ENCODE measurements at regions not wholly inside any gene's neighbourhood (a gene's known extent, or its start where the extent isn't known, plus 50 kb on each side); places are given as distances from the start of the nearest gene placed in this dataset.

- no peak for DNase-seq (ENCODE audit: low spot score)
Observed at GRCh38 chr4:64584125-64584524, 174.9 kb upstream of the TECRL start.

- DNase-seq (ENCODE audit: low spot score) = no peak
Observed at GRCh38 chr4:64582492-64582891, 173.2 kb upstream of the TECRL start.

DNA sequence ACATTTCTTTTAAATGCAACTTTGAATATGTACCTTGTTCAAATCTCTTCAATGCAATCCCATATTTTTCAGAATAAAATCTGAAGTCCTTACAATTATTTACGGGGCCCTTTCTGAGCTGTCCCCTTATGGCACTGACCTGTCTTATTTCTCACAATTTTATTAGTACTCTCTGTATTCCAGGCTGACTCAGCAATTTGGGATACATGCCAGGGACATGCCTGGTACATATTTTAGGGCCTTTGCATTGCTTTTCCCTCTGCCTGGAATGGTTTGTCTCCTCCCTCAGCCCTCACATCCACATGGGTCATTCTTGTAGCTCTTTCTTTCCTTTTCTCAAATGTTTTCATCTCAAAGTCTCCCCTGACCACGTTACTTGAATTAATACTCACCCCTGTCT lies 172.2 kb upstream of the TECRL start:
- DNase-seq (ENCODE audit: low spot score) = no peak

DNA sequence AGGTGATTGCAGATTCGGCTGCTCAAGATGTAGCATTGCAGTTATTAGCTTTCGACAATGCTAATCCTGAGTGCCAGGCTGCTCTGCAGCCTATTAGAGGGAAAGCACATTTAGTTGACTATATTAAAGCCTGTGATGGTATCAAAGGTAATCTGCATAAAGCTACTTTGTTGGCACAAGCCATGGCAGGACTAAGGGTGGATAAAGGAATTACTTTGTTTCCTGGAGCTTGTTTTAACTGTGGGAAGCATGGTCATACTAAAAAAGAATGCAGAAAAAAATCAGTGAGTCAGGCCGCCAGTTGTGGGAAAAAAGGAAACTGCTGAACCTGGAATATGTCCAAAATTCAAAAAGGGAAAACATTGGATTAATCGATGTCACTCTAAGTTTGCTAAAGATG lies 154.9 kb upstream of the TECRL start:
- DNase-seq (ENCODE audit: low spot score) = no peak

- no peak for DNase-seq (ENCODE audit: low spot score)
Observed at GRCh38 chr4:64559571-64559970, 150.3 kb upstream of the TECRL start.

DNA sequence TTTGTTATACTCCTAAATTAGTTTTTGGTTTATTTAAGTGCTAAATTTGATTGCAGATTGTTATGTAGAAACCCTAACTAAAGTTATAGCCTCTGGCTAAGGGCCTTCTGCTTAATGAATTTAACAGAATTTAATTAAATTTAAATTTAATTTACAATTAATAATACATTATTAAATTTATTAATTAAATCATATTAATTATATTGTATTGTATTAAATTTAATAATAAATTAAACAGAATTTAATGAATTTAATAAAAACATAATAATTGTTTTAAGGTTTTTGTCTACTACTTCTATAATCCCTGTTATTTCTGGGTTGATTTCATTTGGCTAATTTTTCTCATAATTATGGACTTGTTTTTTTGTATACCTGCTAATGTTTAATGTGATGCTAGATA lies 141.9 kb upstream of the TECRL start:
- DNase-seq (ENCODE audit: low spot score) = no peak

DNA sequence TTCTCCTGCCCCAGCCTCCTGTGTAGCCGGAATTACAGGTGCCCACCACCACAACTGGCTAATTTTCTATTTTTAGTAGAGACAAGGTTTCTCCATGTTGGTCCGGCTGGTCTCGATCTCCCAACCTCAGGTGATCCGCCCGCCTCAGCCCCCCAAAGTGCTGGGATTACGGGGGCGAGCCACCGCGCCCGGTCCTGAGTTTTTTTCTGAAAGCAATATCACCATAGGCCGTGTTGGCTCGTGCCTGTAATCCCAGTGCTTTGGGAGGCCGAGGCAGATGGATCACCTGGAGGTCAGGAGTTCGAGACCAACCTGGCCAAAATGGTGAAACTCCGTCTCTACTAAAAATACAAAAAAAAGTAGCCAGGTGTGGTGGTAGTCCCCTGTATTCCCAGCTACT lies 136.3 kb upstream of the TECRL start:
- DNase-seq (ENCODE audit: low spot score) = no peak

DNA sequence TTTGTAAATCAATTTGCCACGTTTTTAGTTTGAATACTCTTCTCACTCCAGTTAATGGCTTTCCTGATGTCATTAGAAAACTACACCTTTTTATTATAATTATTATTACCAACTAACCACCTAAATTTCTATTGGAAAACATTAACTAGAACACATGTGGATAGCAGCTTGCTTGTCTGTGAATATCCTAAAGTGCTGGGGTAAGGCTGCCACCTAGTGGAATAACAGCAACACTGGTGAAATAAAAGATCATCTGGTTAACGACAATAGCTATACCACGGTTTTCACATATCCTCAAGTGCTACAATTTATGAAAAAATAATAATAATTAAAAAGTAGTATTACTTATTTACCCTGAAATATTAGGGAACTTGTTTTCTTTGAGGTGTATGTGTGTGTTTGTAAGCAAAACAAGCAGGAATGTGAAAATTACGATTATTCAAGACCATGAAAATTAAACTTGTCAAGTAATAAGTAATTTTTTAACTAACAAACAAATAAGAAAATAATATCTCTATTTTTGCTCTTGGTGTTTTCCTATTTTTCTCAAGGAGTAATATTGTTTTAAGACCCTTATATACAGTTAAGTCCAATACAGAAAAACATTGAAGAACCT lies 130.1 kb upstream of the TECRL start:
- peak; percentile 54 for DNase-seq (ENCODE audit: low spot score)

DNA sequence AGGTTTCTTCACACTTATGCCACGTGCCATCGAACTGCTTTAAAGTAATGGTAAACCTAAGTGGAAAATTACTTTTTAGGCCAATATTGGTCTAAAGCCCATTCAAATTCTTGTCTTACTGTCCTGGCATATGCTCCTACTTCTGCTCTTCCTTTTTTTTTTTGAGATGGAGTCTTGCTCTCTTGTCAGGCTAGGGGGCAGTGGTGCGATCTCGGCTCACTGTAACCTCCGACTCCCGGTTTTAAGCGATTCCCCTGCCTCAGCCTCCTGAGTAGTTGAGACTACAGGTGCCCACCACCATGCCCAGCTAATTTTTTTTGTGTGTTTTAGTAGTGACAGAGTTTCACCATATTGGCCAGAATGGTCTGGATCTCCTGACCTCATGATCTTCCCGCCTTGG lies 129.0 kb upstream of the TECRL start:
- no peak for DNase-seq (ENCODE audit: low spot score)

DNA sequence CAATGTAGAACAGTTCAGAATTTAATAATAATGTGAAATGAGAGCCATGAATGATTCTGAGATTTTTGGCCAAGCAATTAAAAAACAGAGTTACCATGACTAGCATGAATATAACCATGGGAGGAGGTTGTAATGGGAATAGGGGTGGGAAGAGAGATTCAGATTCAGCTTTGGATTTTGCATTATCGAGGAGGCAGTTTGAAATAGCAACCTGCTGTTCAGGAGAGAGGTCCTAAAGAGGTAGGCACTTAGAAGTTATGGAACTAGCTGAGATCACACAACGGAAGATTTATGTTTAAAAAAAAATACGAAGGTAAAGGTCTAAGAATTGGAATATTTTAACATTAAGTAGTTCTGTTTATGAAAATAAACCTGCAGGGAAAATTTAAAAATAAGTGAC lies 124.4 kb upstream of the TECRL start:
- DNase-seq (ENCODE audit: low spot score) = no peak

DNA sequence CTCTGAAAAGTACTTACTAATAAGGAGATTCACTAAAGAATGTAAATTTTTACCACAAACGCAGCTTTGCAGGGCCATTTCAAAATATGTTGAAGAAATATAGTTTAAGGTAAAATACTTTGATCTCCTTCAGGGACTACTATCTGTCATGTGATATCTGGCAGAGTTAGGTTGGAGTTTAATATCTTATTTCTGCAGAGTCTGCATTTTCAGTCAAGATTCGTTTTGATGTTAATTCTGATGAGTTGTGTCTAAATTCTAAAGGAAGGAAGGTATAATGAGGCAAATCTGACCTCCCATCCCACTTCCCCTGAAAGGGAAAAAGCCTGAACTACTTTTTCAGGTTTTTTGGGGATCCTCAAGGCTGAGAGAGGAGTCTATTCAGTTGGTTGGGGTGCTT lies 123.9 kb upstream of the TECRL start:
- DNase-seq (ENCODE audit: low spot score) = no peak

GRCh38 chr4:64520421-64520820 lies 111.2 kb upstream of the TECRL start:
- no peak for DNase-seq (ENCODE audit: low spot score)

DNA sequence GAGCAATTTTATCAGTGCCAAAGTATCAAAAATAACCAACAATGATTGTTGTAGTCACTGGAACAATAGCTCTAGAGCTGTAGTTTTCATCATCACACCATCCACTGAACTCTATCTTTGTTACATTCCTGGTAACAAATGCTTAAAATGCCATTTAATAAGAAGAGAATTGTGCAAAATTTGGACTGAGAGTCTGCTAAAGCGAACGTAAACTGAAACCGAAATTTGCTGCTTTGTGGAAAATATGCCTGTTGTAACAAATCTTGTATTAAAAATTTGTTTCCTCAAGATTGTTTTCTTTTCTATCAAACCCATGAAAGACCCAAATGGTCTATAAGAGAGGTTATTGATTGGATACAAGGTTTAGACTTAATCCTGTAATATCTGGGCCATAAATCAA lies 109.3 kb upstream of the TECRL start:
- DNase-seq (ENCODE audit: low spot score) = no peak

- no peak for DNase-seq (ENCODE audit: low spot score)
Observed at GRCh38 chr4:64516176-64516575, 106.9 kb upstream of the TECRL start.

GRCh38 chr4:64508089-64508488 lies 98.8 kb upstream of the TECRL start:
- DNase-seq (ENCODE audit: low spot score) = no peak

DNA sequence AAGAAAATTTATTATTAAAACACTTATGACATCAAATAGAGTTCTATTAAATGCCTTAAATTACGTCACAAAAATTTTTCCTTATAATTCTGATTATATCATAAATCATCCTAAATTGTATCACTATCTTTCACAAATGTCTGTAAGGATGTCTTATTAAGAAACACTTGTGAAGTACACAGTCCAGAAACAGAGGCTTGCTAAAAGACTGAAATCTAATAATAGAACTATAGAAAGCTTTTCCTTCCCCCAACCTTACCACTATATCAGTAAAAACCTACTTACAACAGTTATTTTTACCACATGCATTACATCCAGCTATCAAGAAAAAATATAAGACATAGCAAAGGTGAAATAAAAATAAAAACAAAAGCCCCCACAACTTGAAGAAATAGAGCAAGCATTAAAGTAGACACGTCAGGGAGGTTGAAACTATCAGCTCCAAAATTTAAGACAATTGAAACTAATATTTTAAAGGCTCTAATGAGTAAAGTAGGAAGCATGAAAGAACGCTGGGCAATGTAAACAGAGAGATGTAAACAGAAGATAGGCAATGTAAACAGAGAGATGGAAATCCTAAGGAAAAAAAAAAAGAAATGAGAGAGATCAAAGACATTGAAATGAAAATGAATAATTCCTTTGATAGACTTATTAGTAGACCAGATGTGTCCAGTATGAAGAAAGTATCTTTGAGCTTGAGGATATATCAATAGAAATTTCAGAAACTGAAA lies 94.9 kb upstream of the TECRL start:
- no peak for DNase-seq (ENCODE audit: low spot score)

DNA sequence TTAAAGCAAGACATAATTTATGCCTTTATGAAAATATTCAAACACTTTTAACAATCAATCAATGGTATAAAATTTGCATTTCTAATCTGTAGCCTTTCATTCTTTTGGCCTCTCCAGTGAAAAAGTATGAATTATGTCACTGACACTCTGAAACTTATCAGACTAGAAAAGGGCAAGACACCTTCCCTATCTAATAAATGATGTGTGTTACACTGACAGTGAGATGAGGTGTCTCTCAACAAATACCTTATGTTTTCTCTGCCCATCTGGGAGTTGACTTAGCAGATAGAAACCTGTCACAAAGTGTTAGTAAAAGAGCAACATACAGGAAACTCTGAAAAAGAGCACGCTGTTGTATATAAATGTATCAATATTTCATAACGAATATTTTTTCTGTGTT lies 94.2 kb upstream of the TECRL start:
- no peak for DNase-seq (ENCODE audit: low spot score)

DNA sequence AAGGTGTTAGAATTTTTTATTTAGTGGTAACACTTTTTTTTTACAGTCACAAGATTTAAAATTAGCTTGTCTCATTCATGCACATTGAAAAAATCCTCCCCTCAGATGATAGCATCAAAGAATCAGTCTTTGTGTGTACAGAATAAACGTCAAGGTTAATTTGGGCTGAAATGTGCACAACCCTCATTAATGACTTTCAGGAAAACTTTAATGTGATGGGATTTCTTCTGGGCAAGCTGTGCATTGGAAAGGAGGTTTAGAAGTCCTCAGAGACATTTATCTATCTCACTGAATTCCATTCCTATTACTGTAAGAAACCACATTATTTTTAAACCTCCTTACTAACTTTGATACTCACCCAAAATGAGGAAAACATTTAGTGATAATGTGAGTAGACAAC lies 88.2 kb upstream of the TECRL start:
- no peak for DNase-seq (ENCODE audit: low spot score)

DNA sequence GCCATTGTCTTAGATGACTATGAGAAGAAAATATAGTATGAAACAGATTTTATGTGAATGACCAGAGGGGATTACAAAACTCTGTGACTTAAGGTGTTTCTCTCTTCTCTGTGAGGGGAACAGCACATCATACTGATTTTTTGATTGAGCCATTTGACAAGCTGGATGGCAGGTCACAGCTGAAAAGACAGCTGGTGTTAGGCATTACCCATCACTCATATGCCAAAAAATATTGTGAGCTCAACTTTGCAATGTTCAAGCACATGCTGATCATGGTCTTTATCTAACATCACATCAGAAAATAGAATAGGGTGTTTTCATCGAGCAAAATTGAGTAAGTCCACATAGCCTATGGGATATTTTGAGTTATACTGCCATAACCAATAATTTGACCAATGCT lies 86.7 kb upstream of the TECRL start:
- DNase-seq (ENCODE audit: low spot score) = no peak

GRCh38 chr4:64489628-64490027 lies 80.4 kb upstream of the TECRL start:
- no peak for DNase-seq (ENCODE audit: low spot score)

- DNase-seq (ENCODE audit: low spot score) = no peak
Observed at GRCh38 chr4:64479338-64479737, 70.1 kb upstream of the TECRL start.

GRCh38 chr4:64477127-64477526 lies 67.9 kb upstream of the TECRL start:
- no peak for DNase-seq (ENCODE audit: low spot score)

DNA sequence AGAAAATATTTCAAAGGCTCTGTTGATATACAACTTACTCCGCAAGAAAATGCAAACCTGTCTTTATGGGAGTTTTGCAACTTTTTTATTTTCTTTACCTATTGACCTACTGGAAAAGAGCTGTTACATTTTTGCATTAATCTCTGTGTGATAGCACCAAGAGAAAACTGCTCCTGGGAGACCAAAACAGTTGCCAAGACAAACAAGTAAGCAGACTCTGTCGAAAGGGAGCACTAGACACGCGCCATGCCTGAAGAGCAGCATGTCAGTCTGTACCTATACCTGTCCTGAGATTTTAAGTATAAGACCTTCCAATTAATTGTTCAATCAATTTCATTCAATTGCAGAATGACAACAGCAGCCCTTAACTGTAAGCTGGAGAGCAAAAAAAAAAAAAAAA lies 56.0 kb upstream of the TECRL start:
- no peak for DNase-seq (ENCODE audit: low spot score)

- DNase-seq (ENCODE audit: low spot score) = no peak
Observed at GRCh38 chr4:64464581-64464980, 55.3 kb upstream of the TECRL start.

Measured in activated CD4-positive, alpha-beta T cell treated with anti-CD3 and anti-CD28 coated beads, Interleukin-2, Interleukin-4, amounts not matched to agents 100 ng/mL and 50 ng/mL, durations not matched to agents 16 hours and 8 hours (primary cell).